IMR-90 (cell line): ENCODE measurements at regions not wholly inside any gene's neighbourhood (a gene's known extent, or its start where the extent isn't known, plus 50 kb on each side); places are given as distances from the start of the nearest gene placed in this dataset.

Source experiments
- ATAC-seq: fragments of 200-7000 bp; cut with Tn5 transposase; 2 replicates; pipeline ENCODE4 v1.9.1; 2020; ENCODE audit warnings: low read depth, mild to moderate bottlenecking, moderate library complexity
- BruUV-seq: library from RNA; stranded (reverse); fragments of 400-500 nt; replicated peaks from 2 replicates; lab custom pipeline; 2021; lab: Mats Ljungman, UMichigan
- CTCF ChIA-PET: fragments of 300-600 bp; formaldehyde crosslinking; extraction: SDS; loops from one replicate; lab custom pipeline; 2021; ENCODE audit warnings: antibody characterized with exemption; lab: Yijun Ruan, JAX
- POLR2A ChIA-PET: fragments of 300-600 bp; sonication (Branson Sonifier 250); formaldehyde crosslinking; loops from one replicate; lab custom pipeline; 2022; ENCODE audit warnings: antibody characterized with exemption; ENCODE audit not compliant: unreplicated experiment; lab: Charles Lee
- DNase-seq: peaks from one replicate; pipeline ENCODE4 v3.0.0; 2013
- H2AFZ ChIP-seq: replicated peaks from 2 replicates; pipeline ENCODE3; 2013; ENCODE audit warnings: low read length, mild to moderate bottlenecking; ENCODE audit not compliant: poor library complexity
- H2AK5ac ChIP-seq: 2 replicates; pipeline ENCODE4 v1.6.1; 2013; ENCODE audit warnings: low read depth, low read length, inconsistent platforms
- H2AK9ac ChIP-seq: replicated peaks from 2 replicates; pipeline ENCODE3; 2013; ENCODE audit warnings: mild to moderate bottlenecking, low read depth, low read length, moderate library complexity; ENCODE audit not compliant: poor library complexity
- H2BK120ac ChIP-seq: 2 replicates; pipeline ENCODE4 v1.6.1; 2013; ENCODE audit warnings: low read depth, low read length, inconsistent platforms
- H2BK15ac ChIP-seq: 3 replicates; pipeline ENCODE4 v1.6.1; 2013; ENCODE audit warnings: low read depth, low read length, inconsistent platforms
- H2BK20ac ChIP-seq: 2 replicates; pipeline ENCODE4 v1.6.1; 2013; ENCODE audit warnings: low read depth, mild to moderate bottlenecking, inconsistent platforms, low read length, moderate library complexity
- H2BK5ac ChIP-seq: 2 replicates; pipeline ENCODE4 v1.6.1; 2013; ENCODE audit warnings: mild to moderate bottlenecking, low read depth, low read length, inconsistent platforms; ENCODE audit not compliant: poor library complexity, severe bottlenecking
- H3K14ac ChIP-seq: replicated peaks from 2 replicates; pipeline ENCODE4 v1.6.1; 2013; ENCODE audit warnings: low read depth, low read length, inconsistent platforms
- H3K18ac ChIP-seq: 2 replicates; pipeline ENCODE4 v1.6.1; 2013; ENCODE audit warnings: low read depth, low read length, control low read depth
- H3K23ac ChIP-seq: 2 replicates; pipeline ENCODE4 v1.6.1; 2013; ENCODE audit warnings: low read depth, low read length, inconsistent platforms
- H3K27ac ChIP-seq: 2 replicates; pipeline ENCODE4 v1.5.1; 2013; ENCODE audit warnings: mild to moderate bottlenecking, control low read depth, low read length; ENCODE audit not compliant: insufficient read depth
- H3K27me3 ChIP-seq: 2 replicates; pipeline ENCODE4 v1.6.1; 2013; ENCODE audit warnings: low read length; ENCODE audit not compliant: control insufficient read depth, insufficient read depth
- H3K36me3 ChIP-seq: 2 replicates; pipeline ENCODE4 v1.6.1; 2013; ENCODE audit warnings: low read length, mixed read lengths; ENCODE audit not compliant: control insufficient read depth, insufficient read depth
- H3K4ac ChIP-seq: 2 replicates; pipeline ENCODE4 v1.6.1; 2013; ENCODE audit warnings: low read depth, low read length, inconsistent platforms
- H3K4me1 ChIP-seq: 2 replicates; pipeline ENCODE4 v1.6.1; 2013; ENCODE audit warnings: low read length, mixed read lengths; ENCODE audit not compliant: control insufficient read depth, insufficient read depth
- H3K4me2 ChIP-seq: 2 replicates; pipeline ENCODE4 v1.6.1; 2013; ENCODE audit warnings: low read depth, mild to moderate bottlenecking, control low read depth, low read length, moderate library complexity
- H3K4me3 ChIP-seq: 2 replicates; pipeline ENCODE4 v1.5.1; 2013; ENCODE audit warnings: low read depth, mild to moderate bottlenecking, control low read depth, low read length, moderate library complexity; ENCODE audit not compliant: insufficient read depth
- H3K56ac ChIP-seq: 2 replicates; pipeline ENCODE4 v1.6.1; 2013; ENCODE audit warnings: low read length, inconsistent platforms; ENCODE audit not compliant: insufficient read depth; ENCODE audit errors: extremely low read depth
- H3K79me1 ChIP-seq, 2 experiments: 2 replicates each; pipeline ENCODE4 v1.6.1; 2013; ENCODE audit warnings: low read length in 2 of 2, inconsistent platforms in 1 of 2, low read depth in 1 of 2
- H3K9ac ChIP-seq: 2 replicates; pipeline ENCODE4 v1.6.1; 2013; ENCODE audit warnings: low read depth, low read length, control low read depth
- H3K9me1 ChIP-seq: 2 replicates; pipeline ENCODE4 v1.6.1; 2013; ENCODE audit warnings: low read length, inconsistent platforms; ENCODE audit not compliant: insufficient read depth
- H3K9me3 ChIP-seq: 2 replicates; pipeline ENCODE4 v1.6.1; 2013; ENCODE audit warnings: low read length; ENCODE audit not compliant: control insufficient read depth, insufficient read depth
- H4K20me1 ChIP-seq: 2 replicates; pipeline ENCODE4 v1.6.1; 2013; ENCODE audit warnings: low read length, inconsistent platforms; ENCODE audit not compliant: insufficient read depth
- H4K5ac ChIP-seq: 2 replicates; pipeline ENCODE4 v1.6.1; 2013; ENCODE audit warnings: mild to moderate bottlenecking, low read depth, low read length, control low read depth
- H4K8ac ChIP-seq, 2 experiments: 2 replicates each; pipeline ENCODE4 v1.6.1; 2013; ENCODE audit warnings: low read depth in 2 of 2, low read length in 2 of 2, control low read depth in 1 of 2, inconsistent platforms in 1 of 2
- H4K91ac ChIP-seq: 2 replicates; pipeline ENCODE4 v1.6.1; 2013; ENCODE audit warnings: low read depth, low read length, inconsistent platforms; ENCODE audit not compliant: insufficient read depth
- CEBPB ChIP-seq: IDR thresholded peaks from 2 replicates; pipeline ENCODE4 v1.6.1; 2012; ENCODE audit warnings: low read depth, low read length, improper control_type of control experiment
- POLR2A ChIP-seq: IDR thresholded peaks from 2 replicates; pipeline ENCODE4 v1.6.1; 2012; ENCODE audit warnings: mild to moderate bottlenecking, low read depth, low read length
- WGBS, 2 experiments: methylation state at CpG; one replicate each; pipeline versions ENCODE4 v1.1.5 to v1.1.7; 2013; ENCODE audit warnings: missing lambda C conversion rate in 2 of 2; ENCODE audit not compliant: insufficient read length in 1 of 2; ENCODE audit errors: extremely low coverage in 2 of 2; 5-methylcytosine and 5-hydroxymethylcytosine counted together
- dilution Hi-C: fragments of 300-500 bp; cut with HindIII; formaldehyde crosslinking; loops from one replicate; pipeline ENCODE4 v1.14.3; 2018; ENCODE audit warnings: low sequenced_read_pairs; ENCODE audit not compliant: unreplicated experiment
- in situ Hi-C: fragments of 300-500 bp; cut with MboI; formaldehyde crosslinking; loops from 3 replicates; pipeline ENCODE4 v1.14.3; 2019; ENCODE audit warnings: low sequenced_read_pairs, inconsistent platforms, mixed read lengths
- intact Hi-C: fragments of 100-400 bp; cut with micrococcal nuclease; formaldehyde crosslinking; loops from 2 replicates; pipeline ENCODE4 v1.10.0; 2022

DNA sequence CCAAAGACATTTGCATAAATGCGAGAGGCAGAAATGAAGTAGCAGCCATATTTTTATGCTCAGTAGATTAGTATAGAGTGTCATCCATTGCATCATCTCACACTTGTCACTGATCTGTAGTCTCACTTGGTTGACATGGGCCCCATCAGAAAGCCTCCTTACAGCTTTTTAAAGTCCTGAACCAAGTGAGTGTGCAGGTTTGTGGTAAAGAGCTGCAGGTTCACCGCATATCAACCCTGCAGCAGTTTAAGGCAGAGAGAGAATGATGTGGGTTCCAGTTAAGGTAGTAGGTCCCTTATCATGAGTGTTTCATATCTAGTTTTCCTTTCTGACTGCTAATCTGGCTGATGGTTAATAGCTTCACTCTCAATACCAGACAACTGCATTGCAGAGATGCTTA is 1080.3 kb downstream of the NR2F1-AS1 start:
- Histone ChIP-seq H4K20me1 (no peaks in the 10 kb centered on the region), H2BK15ac (no peak overlapping the region), H3K79me1 (no peaks in the 10 kb centered on the region), H3K36me3 (no peaks in the 10 kb centered on the region), H2AK5ac (no peak overlapping the region), H2AK9ac (no peak overlapping the region), H4K91ac (no peak overlapping the region), H3K23ac (no peak overlapping the region), H2BK5ac (no peak overlapping the region), H3K4me3 (no peak overlapping the region), H3K14ac (no peak overlapping the region), H3K9me3 (no peaks in the 10 kb centered on the region), H4K8ac (no peak overlapping the region), H3K27me3 (no peaks in the 10 kb centered on the region), H3K4ac (no peak overlapping the region), H3K27ac (no peak overlapping the region), H2BK120ac (no peak overlapping the region), H2AFZ (no peak overlapping the region), H3K4me2 (no peak overlapping the region), H3K56ac (no peak overlapping the region), H2BK20ac (no peak overlapping the region), H3K4me1 (no peaks in the 10 kb centered on the region), H3K9me1 (no peaks in the 10 kb centered on the region), H3K9ac (no peak overlapping the region), H4K5ac (no peak overlapping the region), H3K18ac (no peak overlapping the region)
- DNase-seq, result no peak
- ChIA-PET CTCF (interaction anchor here (0.7 kb wide), 1 partner anchor 32 kb away, joined by 5 read pairs; no protein-coding TSS in a partner anchor), POLR2A (no interaction called here)
- intact Hi-C loops, result no loop called here
- no CpG with 5 or more reads among the region's 2 CpGs for WGBS, 2 experiments
- no TSS peak for BruUV-seq
- dilution Hi-C loops, result no loop called here
- in situ Hi-C loops, result no loop called here
- TF ChIP-seq CEBPB (peak; percentile 31; the same call in 1 of the 2 replicates), POLR2A (no peak)
- no peak for ATAC-seq
